Germinal center (tissue), 1 donor: ENCODE measurements at regions not wholly inside any gene's neighbourhood (a gene's known extent, or its start where the extent isn't known, plus 50 kb on each side); places are given as distances from the start of the nearest gene placed in this dataset.

ENCODE experiments used
- DNase-seq: peaks from one replicate; pipeline ENCODE4 v3.0.0; 2012; ENCODE audit warnings: mixed read lengths, low spot score

DNA sequence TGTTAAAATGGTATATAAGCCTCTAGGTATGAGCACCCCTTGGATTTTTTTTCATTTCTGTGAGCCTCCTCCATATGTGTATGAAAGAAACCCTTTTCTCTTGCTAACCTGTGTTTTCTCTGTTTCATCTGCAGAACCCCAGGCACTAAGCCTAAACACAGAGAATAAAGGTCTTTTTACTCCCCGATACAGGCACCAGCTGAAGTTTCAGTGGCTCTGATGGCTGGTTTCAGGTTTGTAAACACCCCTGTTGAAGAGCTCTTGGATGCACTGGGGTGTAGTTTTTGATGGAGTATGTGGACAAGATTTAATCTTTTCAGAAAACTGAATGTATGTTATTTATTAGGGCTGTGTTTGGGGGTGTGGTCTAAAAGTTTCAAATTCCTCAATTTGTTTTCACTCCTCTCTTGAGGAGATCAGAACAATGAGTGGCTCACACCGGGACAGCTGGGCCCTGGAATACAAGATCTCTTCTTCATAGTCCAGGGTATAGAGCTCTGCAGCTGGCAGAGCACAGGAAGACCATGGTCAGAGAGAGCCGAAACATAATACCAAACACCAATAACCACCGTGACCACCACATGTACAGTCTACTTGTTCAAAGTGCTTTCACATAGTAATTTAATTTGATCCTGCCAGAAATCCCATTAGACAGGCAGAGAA, 50.2 kb upstream of the VTCN1 start:
- no peak for DNase-seq
